Uterus (tissue), 3 donors: ENCODE measurements at regions not wholly inside any gene's neighbourhood (a gene's known extent, or its start where the extent isn't known, plus 50 kb on each side); places are given as distances from the start of the nearest gene placed in this dataset.

ENCODE experiments used
- DNase-seq, 2 donors: peaks; one replicate each; pipeline ENCODE4 v3.0.0-alpha.2; 2019 to 2020
- H3K27ac ChIP-seq, 2 donors: fragments of 200-600 bp; sonication (generic); 1 replicate in 1 of 2; 2 replicates in 1 of 2; pipeline ENCODE4 v1.5.1; 2016 to 2018
- H3K27me3 ChIP-seq, 2 donors: fragments of 200-600 bp; sonication (generic); one replicate each; pipeline ENCODE4 v1.5.1; 2018 to 2019; ENCODE audit warnings: control low read depth in 1 of 2
- H3K36me3 ChIP-seq, 2 donors: fragments of 200-600 bp; sonication (generic); one replicate each; pipeline ENCODE4 v1.5.1; 2019; ENCODE audit warnings: control low read depth in 1 of 2
- H3K4me1 ChIP-seq, 2 donors: fragments of 200-600 bp; sonication (generic); one replicate each; pipeline ENCODE4 v1.5.1; 2018 to 2019; ENCODE audit warnings: control low read depth in 1 of 2
- H3K4me3 ChIP-seq, 2 donors: fragments of 200-600 bp; sonication (generic); 1 replicate in 1 of 2; 2 replicates in 1 of 2; pipeline ENCODE4 v1.5.1; 2018 to 2019; ENCODE audit warnings: mild to moderate bottlenecking in 1 of 2
- H3K9me3 ChIP-seq, 2 donors: fragments of 200-600 bp; sonication (generic); one replicate each; pipeline ENCODE4 v1.5.1; 2019; ENCODE audit warnings: control low read depth in 1 of 2
- CTCF ChIP-seq, 4 experiments: fragments of 200-600 bp in 2 of 4; fragments of 450-650 bp in 2 of 4; sonication (generic) in 2 of 4; IDR thresholded peaks; one replicate each; pipeline ENCODE4 v1.5.1; 2016 to 2019; ENCODE audit warnings: antibody characterized with exemption in 4 of 4, mild to moderate bottlenecking in 2 of 4, moderate library complexity in 1 of 4
- POLR2A ChIP-seq, 2 donors: fragments of 450-650 bp; IDR thresholded peaks; one replicate each; pipeline ENCODE4 v1.6.1; 2016; ENCODE audit warnings: antibody characterized with exemption in 2 of 2, mild to moderate bottlenecking in 1 of 2, moderate library complexity in 1 of 2
- intact Hi-C: fragments of 100-400 bp; cut with DNase I; formaldehyde crosslinking; loops from one replicate; pipeline ENCODE4 v1.15.1; 2023; ENCODE audit warnings: low total_unique reads
- donor health status: DM: yes; HTN: yes; CAD: no.

- intact Hi-C loops = no loop called here
- TF ChIP-seq CTCF (IDR thresholded peaks at IDR 0.05) (no peak), POLR2A (IDR thresholded peaks at IDR 0.05) (no peak)
- no peaks in the 10 kb centered on the region for H3K27me3 ChIP-seq
- no peak overlapping the region for H3K4me3 ChIP-seq
- no peak for DNase-seq
- no peaks in the 10 kb centered on the region for H3K9me3 ChIP-seq
- H3K36me3 ChIP-seq = no peaks in the 10 kb centered on the region
- no peaks in the 10 kb centered on the region for H3K4me1 ChIP-seq
- no peak overlapping the region for H3K27ac ChIP-seq
Measured at GRCh38 chr21:24200052-24200451, 1407.2 kb downstream of the MRPL39 start.

- DNase-seq = no peak
- H3K27me3 ChIP-seq = no peaks in the 10 kb centered on the region
- intact Hi-C loops = no loop called here
Measured at GRCh38 chr21:24197923-24198322, 1409.4 kb downstream of the MRPL39 start.

GRCh38 chr21:24197132-24197643 lies 1410.1 kb downstream of the MRPL39 start:
- Histone ChIP-seq H3K36me3 (no peaks in the 10 kb centered on the region), H3K9me3 (no peaks in the 10 kb centered on the region), H3K27ac (no peak overlapping the region), H3K27me3 (no peaks in the 10 kb centered on the region), H3K4me3 (no peak overlapping the region), H3K4me1 (no peaks in the 10 kb centered on the region)
- no peak for DNase-seq
- intact Hi-C loops = no loop called here
- no peak for TF ChIP-seq POLR2A (IDR thresholded peaks at IDR 0.05)
- no peak for TF ChIP-seq CTCF (IDR thresholded peaks at IDR 0.05)

More at GRCh38 chr21:24197923-24198322, 1409.4 kb downstream of the MRPL39 start:
- H3K9me3 ChIP-seq = no peaks in the 10 kb centered on the region
- TF ChIP-seq CTCF (IDR thresholded peaks at IDR 0.05) = no peak
- TF ChIP-seq POLR2A (IDR thresholded peaks at IDR 0.05) = no peak
- no peaks in the 10 kb centered on the region for H3K36me3 ChIP-seq
- no peaks in the 10 kb centered on the region for H3K4me1 ChIP-seq
- no peak overlapping the region for H3K27ac ChIP-seq
- H3K4me3 ChIP-seq = no peak overlapping the region

GRCh38 chr21:24188506-24188905 lies 1418.8 kb downstream of the MRPL39 start:
- Histone ChIP-seq H3K4me3 (no peak overlapping the region), H3K9me3 (no peaks in the 10 kb centered on the region), H3K27ac (no peak overlapping the region), H3K36me3 (no peaks in the 10 kb centered on the region), H3K27me3 (no peaks in the 10 kb centered on the region), H3K4me1 (no peaks in the 10 kb centered on the region)
- intact Hi-C loops = no loop called here
- TF ChIP-seq CTCF (IDR thresholded peaks at IDR 0.05) = no peak
- no peak for TF ChIP-seq POLR2A (IDR thresholded peaks at IDR 0.05)
- DNase-seq = no peak

GRCh38 chr21:24183077-24183476 lies 1424.2 kb downstream of the MRPL39 start:
- H3K36me3 ChIP-seq = no peaks in the 10 kb centered on the region
- no peak for DNase-seq
- no peak overlapping the region for H3K27ac ChIP-seq
- H3K4me3 ChIP-seq = no peak overlapping the region
- no peaks in the 10 kb centered on the region for H3K4me1 ChIP-seq
- intact Hi-C loops = no loop called here
- TF ChIP-seq POLR2A (IDR thresholded peaks at IDR 0.05) = no peak
- TF ChIP-seq CTCF (IDR thresholded peaks at IDR 0.05) = no peak
- no peaks in the 10 kb centered on the region for H3K27me3 ChIP-seq
- no peaks in the 10 kb centered on the region for H3K9me3 ChIP-seq
